ENCODE measurements at regions not wholly inside any gene's neighbourhood (a gene's known extent, or its start where the extent isn't known, plus 50 kb on each side); places are given as distances from the start of the nearest gene placed in this dataset.

GRCh38 chr16:59122262-59122537, 388.1 kb upstream of the GOT2 start (continued):
- TF ChIP-seq ZNF592 (IDR thresholded peaks at IDR 0.05) (no peak), ZNF586 (CRISPR knock-in tag; conservative IDR thresholded peaks at IDR 0.05) (no peak), ZNF77 (CRISPR knock-in tag; IDR thresholded peaks at IDR 0.05) (no peak), PML (IDR thresholded peaks at IDR 0.05; ENCODE audit: low read length) (no peak), PREB (CRISPR knock-in tag; IDR thresholded peaks at IDR 0.05) (no peak), ZNF785 (CRISPR knock-in tag; IDR thresholded peaks at IDR 0.05) (no peak), THAP7 (CRISPR knock-in tag; IDR thresholded peaks at IDR 0.05) (no peak), EHMT2 (IDR thresholded peaks at IDR 0.05) (no peak), CBX8 (IDR thresholded peaks at IDR 0.05; ENCODE audit: borderline replicate concordance, extremely low read depth, low read depth, low read length, poor library complexity, severe bottlenecking) (no peak), HMGXB4 (CRISPR knock-in tag; IDR thresholded peaks at IDR 0.05) (no peak)
